H9 (cell line): ENCODE measurements at regions not wholly inside any gene's neighbourhood (a gene's known extent, or its start where the extent isn't known, plus 50 kb on each side); places are given as distances from the start of the nearest gene placed in this dataset.

ENCODE experiments used
- DNase-seq: peaks from one replicate; pipeline ENCODE4 v3.0.0-alpha.2; 2017
- H2AFZ ChIP-seq: one replicate; pipeline ENCODE4 v1.6.1; 2013; ENCODE audit warnings: mild to moderate bottlenecking, low read length, control low read depth, moderate library complexity
- H2AK5ac ChIP-seq: 2 replicates; pipeline ENCODE4 v1.6.1; 2013; ENCODE audit warnings: low read length, control low read depth, mixed read lengths; ENCODE audit not compliant: insufficient read length
- H2BK120ac ChIP-seq: one replicate; pipeline ENCODE4 v1.6.1; 2013; ENCODE audit warnings: low read depth, mild to moderate bottlenecking, low read length, control low read depth, inconsistent platforms; ENCODE audit not compliant: poor library complexity, severe bottlenecking
- H2BK12ac ChIP-seq: 2 replicates; pipeline ENCODE4 v1.6.1; 2013; ENCODE audit warnings: low read length, control low read depth, mixed read lengths, low read depth; ENCODE audit not compliant: insufficient read length
- H2BK15ac ChIP-seq: 2 replicates; pipeline ENCODE4 v1.6.1; 2013; ENCODE audit warnings: low read depth, low read length, control low read depth
- H2BK20ac ChIP-seq: one replicate; pipeline ENCODE4 v1.6.1; 2013; ENCODE audit warnings: low read depth, mild to moderate bottlenecking, low read length, control low read depth, inconsistent platforms; ENCODE audit not compliant: poor library complexity, severe bottlenecking
- H2BK5ac ChIP-seq: 2 replicates; pipeline ENCODE4 v1.6.1; 2013; ENCODE audit warnings: low read length, control low read depth, mixed read lengths; ENCODE audit not compliant: insufficient read length
- H3K14ac ChIP-seq: 2 replicates; pipeline ENCODE4 v1.6.1; 2013; ENCODE audit warnings: low read length, control low read depth; ENCODE audit not compliant: insufficient read depth
- H3K18ac ChIP-seq: 2 replicates; pipeline ENCODE4 v1.6.1; 2013; ENCODE audit warnings: low read depth, mild to moderate bottlenecking, mixed read lengths, low read length, control low read depth; ENCODE audit not compliant: insufficient read length
- H3K23ac ChIP-seq: 2 replicates; pipeline ENCODE4 v1.6.1; 2013; ENCODE audit warnings: low read length, control low read depth, mixed read lengths, low read depth; ENCODE audit not compliant: insufficient read length
- H3K23me2 ChIP-seq: 2 replicates; pipeline ENCODE4 v1.6.1; 2013; ENCODE audit warnings: low read depth, mild to moderate bottlenecking, mixed read lengths, low read length, control low read depth; ENCODE audit not compliant: insufficient read length, poor library complexity, severe bottlenecking
- H3K27ac ChIP-seq: 2 replicates; pipeline ENCODE4 v1.5.1; 2013; ENCODE audit warnings: low read length, control low read depth, mixed read lengths, low read depth; ENCODE audit not compliant: insufficient read length
- H3K27me3 ChIP-seq: 2 replicates; pipeline ENCODE4 v1.6.1; 2013; ENCODE audit warnings: low read length, control low read depth, inconsistent platforms; ENCODE audit not compliant: insufficient read depth
- H3K4ac ChIP-seq: 2 replicates; pipeline ENCODE4 v1.6.1; 2013; ENCODE audit warnings: low read depth, mild to moderate bottlenecking, control low read depth, inconsistent platforms, low read length, moderate library complexity
- H3K4me1 ChIP-seq: 2 replicates; pipeline ENCODE4 v1.6.1; 2013; ENCODE audit warnings: low read length, control low read depth, inconsistent platforms; ENCODE audit not compliant: insufficient read depth
- H3K4me2 ChIP-seq: 2 replicates; pipeline ENCODE4 v1.6.1; 2013; ENCODE audit warnings: low read length, control low read depth, mixed read lengths; ENCODE audit not compliant: insufficient read length, insufficient read depth
- H3K56ac ChIP-seq: 2 replicates; pipeline ENCODE4 v1.6.1; 2013; ENCODE audit warnings: low read depth, mild to moderate bottlenecking, mixed read lengths, low read length, control low read depth; ENCODE audit not compliant: insufficient read length
- H3K79me1 ChIP-seq: 2 replicates; pipeline ENCODE4 v1.6.1; 2013; ENCODE audit warnings: low read depth, mild to moderate bottlenecking, moderate library complexity, low read length, control low read depth, inconsistent platforms; ENCODE audit not compliant: insufficient read depth, poor library complexity, severe bottlenecking
- H3K79me2 ChIP-seq: 2 replicates; pipeline ENCODE4 v1.6.1; 2013; ENCODE audit warnings: low read length, control low read depth, inconsistent platforms; ENCODE audit not compliant: insufficient read depth
- H3K9ac ChIP-seq: 2 replicates; pipeline ENCODE4 v1.6.1; 2013; ENCODE audit warnings: low read length, control low read depth, mixed read lengths; ENCODE audit not compliant: insufficient read length; ENCODE audit errors: extremely low read depth
- H3K9me3 ChIP-seq: one replicate; pipeline ENCODE4 v1.6.1; 2013; ENCODE audit warnings: low read depth, low read length, inconsistent platforms; ENCODE audit not compliant: control insufficient read depth
- H3T11ph ChIP-seq: one replicate; pipeline ENCODE4 v1.6.1; 2013; ENCODE audit warnings: mild to moderate bottlenecking, low read length, control low read depth, inconsistent platforms
- H4K20me1 ChIP-seq: one replicate; pipeline ENCODE4 v1.6.1; 2013; ENCODE audit not compliant: control insufficient read depth, insufficient read length, insufficient read depth
- H4K5ac ChIP-seq: 2 replicates; pipeline ENCODE4 v1.6.1; 2013; ENCODE audit warnings: low read depth, mild to moderate bottlenecking, mixed read lengths, low read length, control low read depth; ENCODE audit not compliant: insufficient read length
- H4K8ac ChIP-seq: replicated peaks from 2 replicates; pipeline ENCODE4 v1.6.1; 2013; ENCODE audit warnings: low read length, control low read depth, mixed read lengths, low read depth; ENCODE audit not compliant: insufficient read length
- H4K91ac ChIP-seq: 2 replicates; pipeline ENCODE4 v1.6.1; 2013; ENCODE audit warnings: low read depth, mild to moderate bottlenecking, moderate library complexity, mixed read lengths, low read length, control low read depth; ENCODE audit not compliant: insufficient read length
- H3K27ac Mint-ChIP-seq, 3 experiments: 2 replicates in 2 of 3; 3 replicates in 1 of 3; pipeline ENCODE4 v1.8.0; 2020 to 2021; ENCODE audit warnings: mixed read lengths in 3 of 3, mild to moderate bottlenecking in 1 of 3, moderate library complexity in 1 of 3
- H3K27me3 Mint-ChIP-seq: 2 replicates; pipeline ENCODE4 v1.8.0; 2021; ENCODE audit warnings: low read depth, mild to moderate bottlenecking, moderate library complexity, mixed read lengths
- H3K36me3 Mint-ChIP-seq, 3 experiments: 2 replicates in 2 of 3; 3 replicates in 1 of 3; pipeline ENCODE4 v1.8.0; 2020 to 2021; ENCODE audit warnings: low read depth in 3 of 3, mixed read lengths in 3 of 3; ENCODE audit not compliant: insufficient read depth in 1 of 3
- H3K4me1 Mint-ChIP-seq, 2 experiments: 2 replicates each; pipeline ENCODE4 v1.8.0; 2020; ENCODE audit warnings: mixed read lengths in 2 of 2
- H3K4me3 Mint-ChIP-seq, 2 experiments: 2 replicates in 1 of 2; 3 replicates in 1 of 2; pipeline ENCODE4 v1.8.0; 2020 to 2021; ENCODE audit warnings: mild to moderate bottlenecking in 2 of 2, mixed read lengths in 2 of 2, moderate library complexity in 1 of 2
- H3K9me3 Mint-ChIP-seq, 2 experiments: 2 replicates in 1 of 2; 3 replicates in 1 of 2; pipeline ENCODE4 v1.8.0; 2020; ENCODE audit warnings: mild to moderate bottlenecking in 2 of 2, mixed read lengths in 2 of 2, moderate library complexity in 1 of 2
- TF ChIP-seq, protein P1 (sequence below): fragments of 200-600 bp; sonication (generic); conservative IDR thresholded peaks from 3 replicates; pipeline ENCODE4 v1.8.0; 2021; ENCODE audit warnings: antibody characterized with exemption, mild to moderate bottlenecking

DNA sequence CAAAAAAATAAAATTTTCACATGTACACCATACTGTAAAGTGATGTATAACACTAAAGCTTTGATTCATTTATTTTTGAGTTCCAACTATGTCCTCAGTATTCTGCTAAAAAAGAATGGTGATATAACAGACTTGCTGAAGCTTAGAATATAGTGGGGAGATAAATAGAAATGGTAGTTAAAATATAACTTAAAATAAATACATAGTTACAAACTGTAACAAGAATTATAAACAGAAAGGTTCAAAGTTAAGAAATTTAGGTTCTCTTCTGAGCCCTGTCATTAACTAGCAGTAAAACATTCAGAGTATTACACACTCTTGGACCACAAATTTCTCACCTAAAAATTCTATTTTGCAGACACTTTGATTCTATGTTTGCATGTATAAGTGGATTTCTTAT, 392.1 kb downstream of the ANXA1 start:
- H4K91ac ChIP-seq = no peak overlapping the region

More for the DNA sequence above, 392.1 kb downstream of the ANXA1 start:
- no peak overlapping the region for H2BK15ac ChIP-seq
- no peak overlapping the region for H4K8ac ChIP-seq
- H3K4me1 ChIP-seq = no peaks in the 10 kb centered on the region
- no peak overlapping the region for H2BK12ac ChIP-seq
- no peak overlapping the region for H2AFZ ChIP-seq
- H3K27ac ChIP-seq = no peak overlapping the region
- H4K20me1 ChIP-seq = no peaks in the 10 kb centered on the region
- Mint-ChIP-seq H3K9me3 (no peaks in the 10 kb centered on the region), H3K27me3 (no peaks in the 10 kb centered on the region), H3K36me3 (no peaks in the 10 kb centered on the region; a peak in 1 of 7 replicates), H3K4me1 (no peaks in the 10 kb centered on the region), H3K27ac (no peak overlapping the region), H3K4me3 (no peak overlapping the region)
- no peak overlapping the region for H4K5ac ChIP-seq
- TF ChIP-seq, protein P1, sequence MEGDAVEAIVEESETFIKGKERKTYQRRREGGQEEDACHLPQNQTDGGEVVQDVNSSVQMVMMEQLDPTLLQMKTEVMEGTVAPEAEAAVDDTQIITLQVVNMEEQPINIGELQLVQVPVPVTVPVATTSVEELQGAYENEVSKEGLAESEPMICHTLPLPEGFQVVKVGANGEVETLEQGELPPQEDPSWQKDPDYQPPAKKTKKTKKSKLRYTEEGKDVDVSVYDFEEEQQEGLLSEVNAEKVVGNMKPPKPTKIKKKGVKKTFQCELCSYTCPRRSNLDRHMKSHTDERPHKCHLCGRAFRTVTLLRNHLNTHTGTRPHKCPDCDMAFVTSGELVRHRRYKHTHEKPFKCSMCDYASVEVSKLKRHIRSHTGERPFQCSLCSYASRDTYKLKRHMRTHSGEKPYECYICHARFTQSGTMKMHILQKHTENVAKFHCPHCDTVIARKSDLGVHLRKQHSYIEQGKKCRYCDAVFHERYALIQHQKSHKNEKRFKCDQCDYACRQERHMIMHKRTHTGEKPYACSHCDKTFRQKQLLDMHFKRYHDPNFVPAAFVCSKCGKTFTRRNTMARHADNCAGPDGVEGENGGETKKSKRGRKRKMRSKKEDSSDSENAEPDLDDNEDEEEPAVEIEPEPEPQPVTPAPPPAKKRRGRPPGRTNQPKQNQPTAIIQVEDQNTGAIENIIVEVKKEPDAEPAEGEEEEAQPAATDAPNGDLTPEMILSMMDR = no peak
- no peak overlapping the region for H3K56ac ChIP-seq
- H3K14ac ChIP-seq = no peak overlapping the region
- no peak overlapping the region for H2AK5ac ChIP-seq
- no peaks in the 10 kb centered on the region for H3K9me3 ChIP-seq
- no peaks in the 10 kb centered on the region for H3K23me2 ChIP-seq
- no peak for DNase-seq
- H3K23ac ChIP-seq = no peak overlapping the region
- H3K79me1 ChIP-seq = no peaks in the 10 kb centered on the region
- no peak overlapping the region for H2BK120ac ChIP-seq
- H2BK20ac ChIP-seq = no peak overlapping the region
- no peaks in the 10 kb centered on the region for H3K27me3 ChIP-seq
- no peak overlapping the region for H3T11ph ChIP-seq
- no peaks in the 10 kb centered on the region for H3K79me2 ChIP-seq
- no peak overlapping the region for H3K4ac ChIP-seq
- H3K18ac ChIP-seq = no peak overlapping the region
- no peak overlapping the region for H3K4me2 ChIP-seq
- no peak overlapping the region for H2BK5ac ChIP-seq
- no peak overlapping the region for H3K9ac ChIP-seq
